Astrocyte of the cerebellum (primary cell): ENCODE measurements at regions not wholly inside any gene's neighbourhood (a gene's known extent, or its start where the extent isn't known, plus 50 kb on each side); places are given as distances from the start of the nearest gene placed in this dataset.

Experiments used
- DNase-seq: peaks from one replicate; pipeline ENCODE4 v3.0.0-alpha.2; 2011; ENCODE audit warnings: low read depth
- H3K4me3 ChIP-seq: 2 replicates; pipeline ENCODE4 v1.5.1; 2011; ENCODE audit warnings: mild to moderate bottlenecking, low read depth, low read length, moderate library complexity
- CTCF ChIP-seq: IDR thresholded peaks from 2 replicates; pipeline ENCODE4 v1.5.1; 2012; ENCODE audit warnings: low read length, low read depth, moderate library complexity, mild to moderate bottlenecking; ENCODE audit errors: missing control alignments
- in situ Hi-C: cut with HindIII; loops from 2 replicates; pipeline ENCODE4 v1.10.0; 2017; ENCODE audit warnings: low sequenced_read_pairs

GRCh38 chr6:164795056-164795815 is 514.2 kb downstream of the C6orf118 start:
- in situ Hi-C loops: no loop called here
- H3K4me3 ChIP-seq: no peak overlapping the region
- no peak for TF ChIP-seq CTCF
- DNase-seq: no peak

- in situ Hi-C loops: no loop called here
- TF ChIP-seq CTCF: no peak
- H3K4me3 ChIP-seq: no peak overlapping the region
Measured at GRCh38 chr6:164792666-164793065, 516.7 kb downstream of the C6orf118 start.

GRCh38 chr6:164791498-164791897 is 517.9 kb downstream of the C6orf118 start:
- H3K4me3 ChIP-seq: no peak overlapping the region
- TF ChIP-seq CTCF: no peak
- in situ Hi-C loops: no loop called here
- no peak for DNase-seq

More at GRCh38 chr6:164792666-164793065, 516.7 kb downstream of the C6orf118 start:
- DNase-seq: no peak

- DNase-seq: no peak
- no peak for TF ChIP-seq CTCF
- no peak overlapping the region for H3K4me3 ChIP-seq
- in situ Hi-C loops: no loop called here
Measured at GRCh38 chr6:164763788-164764187, 545.6 kb downstream of the C6orf118 start.

GRCh38 chr6:164757451-164757850 is 552.0 kb downstream of the C6orf118 start:
- DNase-seq: no peak
- no peak overlapping the region for H3K4me3 ChIP-seq
- TF ChIP-seq CTCF: no peak
- in situ Hi-C loops: no loop called here

- DNase-seq: no peak
- no peak overlapping the region for H3K4me3 ChIP-seq
- in situ Hi-C loops: no loop called here
- TF ChIP-seq CTCF: no peak
Measured at GRCh38 chr6:164756723-164757122, 552.7 kb downstream of the C6orf118 start.

- no peak for DNase-seq
- TF ChIP-seq CTCF: no peak
- H3K4me3 ChIP-seq: no peak overlapping the region
- in situ Hi-C loops: no loop called here
Measured at GRCh38 chr6:164756142-164756541, 553.3 kb downstream of the C6orf118 start.
